ENCODE measurements at regions not wholly inside any gene's neighbourhood (a gene's known extent, or its start where the extent isn't known, plus 50 kb on each side); places are given as distances from the start of the nearest gene placed in this dataset.

- intact Hi-C loops (cut with DNase I), result no loop called here
- no peak for TF ChIP-seq POLR2A (IDR thresholded peaks at IDR 0.05)
- TF ChIP-seq, protein P1, sequence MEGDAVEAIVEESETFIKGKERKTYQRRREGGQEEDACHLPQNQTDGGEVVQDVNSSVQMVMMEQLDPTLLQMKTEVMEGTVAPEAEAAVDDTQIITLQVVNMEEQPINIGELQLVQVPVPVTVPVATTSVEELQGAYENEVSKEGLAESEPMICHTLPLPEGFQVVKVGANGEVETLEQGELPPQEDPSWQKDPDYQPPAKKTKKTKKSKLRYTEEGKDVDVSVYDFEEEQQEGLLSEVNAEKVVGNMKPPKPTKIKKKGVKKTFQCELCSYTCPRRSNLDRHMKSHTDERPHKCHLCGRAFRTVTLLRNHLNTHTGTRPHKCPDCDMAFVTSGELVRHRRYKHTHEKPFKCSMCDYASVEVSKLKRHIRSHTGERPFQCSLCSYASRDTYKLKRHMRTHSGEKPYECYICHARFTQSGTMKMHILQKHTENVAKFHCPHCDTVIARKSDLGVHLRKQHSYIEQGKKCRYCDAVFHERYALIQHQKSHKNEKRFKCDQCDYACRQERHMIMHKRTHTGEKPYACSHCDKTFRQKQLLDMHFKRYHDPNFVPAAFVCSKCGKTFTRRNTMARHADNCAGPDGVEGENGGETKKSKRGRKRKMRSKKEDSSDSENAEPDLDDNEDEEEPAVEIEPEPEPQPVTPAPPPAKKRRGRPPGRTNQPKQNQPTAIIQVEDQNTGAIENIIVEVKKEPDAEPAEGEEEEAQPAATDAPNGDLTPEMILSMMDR (IDR thresholded peaks at IDR 0.05), result no peak
- H3K4me1 ChIP-seq (replicated peaks in 1 of 2), result no peaks in the 10 kb centered on the region
- no peaks in the 10 kb centered on the region for H3K36me3 ChIP-seq (replicated peaks in 1 of 2)
- no peak overlapping the region for H3K4me3 ChIP-seq
- no peaks in the 10 kb centered on the region for H3K27me3 ChIP-seq
- H3K27ac ChIP-seq, result no peak overlapping the region
- DNase-seq, result no peak
- WGBS, 4 donors, result 51 to 79% (median 69%) methylated on average over 4 of the region's 4 CpGs
- no peaks in the 10 kb centered on the region for H3K9me3 ChIP-seq (replicated peaks in 1 of 3)
Measured at GRCh38 chr11:56905442-56905841, 83.3 kb upstream of the OR5AK2 start.

DNA sequence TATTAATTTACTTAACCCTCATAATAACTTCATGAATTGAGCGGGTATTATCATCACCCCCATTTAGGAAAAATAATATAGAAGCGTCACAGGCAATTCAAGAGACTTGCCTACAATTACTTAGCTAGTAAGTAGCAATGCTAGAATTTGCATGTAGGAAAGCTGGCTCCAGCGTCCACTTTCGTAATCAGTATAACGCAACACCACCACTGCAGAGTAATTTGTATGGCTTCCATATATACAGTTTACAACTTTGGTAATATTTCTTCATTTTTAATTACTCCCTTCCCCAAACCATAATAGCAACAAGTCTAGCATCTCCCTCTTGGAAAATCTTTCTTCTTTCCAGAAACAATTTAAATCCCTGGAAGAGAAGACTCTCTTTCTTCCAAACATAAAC lies 89.9 kb upstream of the OR5AK2 start:
- no peaks in the 10 kb centered on the region for H3K27me3 ChIP-seq
- 80 to 90% (median 83%) methylated on average over 5 of the region's 5 CpGs for WGBS, 4 donors
- no peak overlapping the region for H3K27ac ChIP-seq
- intact Hi-C loops (cut with DNase I), result no loop called here
- DNase-seq, result no peak
- H3K4me1 ChIP-seq (replicated peaks in 1 of 2), result no peaks in the 10 kb centered on the region
- TF ChIP-seq, protein P1 (IDR thresholded peaks at IDR 0.05), result no peak
- no peak for TF ChIP-seq POLR2A (IDR thresholded peaks at IDR 0.05)
- no peaks in the 10 kb centered on the region for H3K9me3 ChIP-seq (replicated peaks in 1 of 3)
- no peaks in the 10 kb centered on the region for H3K36me3 ChIP-seq (replicated peaks in 1 of 2)
- H3K4me3 ChIP-seq, result no peak overlapping the region

- intact Hi-C loops (cut with DNase I), result no loop called here
- no peaks in the 10 kb centered on the region for H3K36me3 ChIP-seq (replicated peaks in 1 of 2)
- no peaks in the 10 kb centered on the region for H3K27me3 ChIP-seq
- no peaks in the 10 kb centered on the region for H3K4me1 ChIP-seq (replicated peaks in 1 of 2)
- no peaks in the 10 kb centered on the region for H3K9me3 ChIP-seq (replicated peaks in 1 of 3)
- WGBS, 4 donors, result 61 to 73% (median 63%) methylated on average over 9 of the region's 9 CpGs
- no peak for DNase-seq
- no peak overlapping the region for H3K27ac ChIP-seq
- no peak for TF ChIP-seq POLR2A (IDR thresholded peaks at IDR 0.05)
- TF ChIP-seq, protein P1 (IDR thresholded peaks at IDR 0.05), result no peak
- no peak overlapping the region for H3K4me3 ChIP-seq
Measured at GRCh38 chr11:56890584-56891305, 98.0 kb upstream of the OR5AK2 start.

GRCh38 chr11:56889986-56890385 lies 98.7 kb upstream of the OR5AK2 start:
- no peak for DNase-seq
- Histone ChIP-seq H3K27ac (no peak overlapping the region), H3K36me3 (replicated peaks in 1 of 2) (no peaks in the 10 kb centered on the region), H3K4me1 (replicated peaks in 1 of 2) (no peaks in the 10 kb centered on the region), H3K27me3 (no peaks in the 10 kb centered on the region), H3K4me3 (no peak overlapping the region), H3K9me3 (replicated peaks in 1 of 3) (no peaks in the 10 kb centered on the region)
- no peak for TF ChIP-seq POLR2A (IDR thresholded peaks at IDR 0.05)
- TF ChIP-seq, protein P1 (IDR thresholded peaks at IDR 0.05), result no peak
- intact Hi-C loops (cut with DNase I), result no loop called here
- 59 to 74% (median 64%) methylated on average over 4 of the region's 4 CpGs for WGBS, 4 donors

Measured in adrenal gland (tissue), 9 donors.